Glutamatergic neuron (in vitro differentiated cells): ENCODE measurements at regions not wholly inside any gene's neighbourhood (a gene's known extent, or its start where the extent isn't known, plus 50 kb on each side); places are given as distances from the start of the nearest gene placed in this dataset.

ENCODE experiments used
- DNase-seq: peaks from one replicate; pipeline ENCODE4 v3.0.0; 2022
- H3K27ac Mint-ChIP-seq: one replicate; pipeline ENCODE4 v1.8.0; 2020; ENCODE audit warnings: mild to moderate bottlenecking, mixed read lengths, inconsistent platforms; ENCODE audit not compliant: unreplicated experiment
- H3K27me3 Mint-ChIP-seq: one replicate; pipeline ENCODE4 v1.8.0; 2020; ENCODE audit warnings: mild to moderate bottlenecking, moderate library complexity, mixed read lengths, inconsistent platforms; ENCODE audit not compliant: unreplicated experiment
- H3K36me3 Mint-ChIP-seq: one replicate; pipeline ENCODE4 v1.8.0; 2020; ENCODE audit warnings: mild to moderate bottlenecking, mixed read lengths, inconsistent platforms; ENCODE audit not compliant: unreplicated experiment
- H3K4me1 Mint-ChIP-seq: one replicate; pipeline ENCODE4 v1.8.0; 2020; ENCODE audit warnings: mild to moderate bottlenecking, low read depth, mixed read lengths, inconsistent platforms; ENCODE audit not compliant: unreplicated experiment
- H3K4me3 Mint-ChIP-seq: one replicate; pipeline ENCODE4 v1.8.0; 2020; ENCODE audit warnings: mild to moderate bottlenecking, mixed read lengths, inconsistent platforms; ENCODE audit not compliant: unreplicated experiment
- H3K9me3 Mint-ChIP-seq: one replicate; pipeline ENCODE4 v1.8.0; 2020; ENCODE audit warnings: mild to moderate bottlenecking, moderate library complexity, mixed read lengths, inconsistent platforms; ENCODE audit not compliant: unreplicated experiment
- CTCF ChIP-seq: fragments of 200-600 bp; sonication (generic); IDR thresholded peaks from one replicate; pipeline ENCODE4 v1.5.0; 2021; ENCODE audit not compliant: partially characterized antibody, unreplicated experiment

GRCh38 chr20:47936612-47937011 is 151.3 kb upstream of the SULF2 start:
- peaks cover 2% of the 10 kb centered on the region for H3K9me3 Mint-ChIP-seq
- no peak for TF ChIP-seq CTCF
- H3K27ac Mint-ChIP-seq: no peak overlapping the region
- DNase-seq: no peak
- peaks cover 3% of the 10 kb centered on the region for H3K4me1 Mint-ChIP-seq
- H3K36me3 Mint-ChIP-seq: peaks cover 4% of the 10 kb centered on the region
- no peak overlapping the region for H3K4me3 Mint-ChIP-seq
- H3K27me3 Mint-ChIP-seq: peaks cover 2% of the 10 kb centered on the region

GRCh38 chr20:47934761-47935160 is 149.5 kb upstream of the SULF2 start:
- Mint-ChIP-seq H3K4me3 (no peak overlapping the region), H3K27me3 (no peaks in the 10 kb centered on the region), H3K27ac (no peak overlapping the region), H3K4me1 (peaks cover 4% of the 10 kb centered on the region), H3K36me3 (peaks cover 4% of the 10 kb centered on the region), H3K9me3 (peaks cover 2% of the 10 kb centered on the region)
- DNase-seq: no peak
- no peak for TF ChIP-seq CTCF

DNA sequence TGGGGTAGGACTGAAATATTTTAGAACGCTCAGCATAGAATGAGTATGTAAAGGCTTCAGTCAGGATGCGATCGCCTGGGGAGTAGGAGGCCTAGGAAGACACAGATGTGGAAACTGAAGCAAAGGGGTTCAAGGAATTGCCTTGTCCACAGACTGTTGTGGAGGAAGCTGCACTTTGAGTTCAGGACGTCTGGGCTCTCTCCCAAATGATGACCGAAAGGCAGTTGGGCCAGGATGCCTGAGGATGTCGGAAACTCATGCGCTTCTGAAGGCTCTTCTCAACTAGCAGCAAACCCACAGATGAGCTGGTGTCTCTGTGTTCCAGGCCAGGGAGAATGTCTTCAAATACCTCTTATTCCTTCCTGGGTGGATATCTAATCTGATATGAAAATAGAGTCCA is 146.2 kb upstream of the SULF2 start:
- no peak for DNase-seq
- Mint-ChIP-seq H3K27ac (no peak overlapping the region), H3K4me1 (peaks cover 7% of the 10 kb centered on the region), H3K27me3 (no peaks in the 10 kb centered on the region), H3K9me3 (no peaks in the 10 kb centered on the region), H3K4me3 (no peak overlapping the region), H3K36me3 (no peaks in the 10 kb centered on the region)
- TF ChIP-seq CTCF: no peak

GRCh38 chr20:47931002-47931401 is 145.7 kb upstream of the SULF2 start:
- Mint-ChIP-seq H3K27me3 (no peaks in the 10 kb centered on the region), H3K4me1 (peaks cover 7% of the 10 kb centered on the region), H3K27ac (no peak overlapping the region), H3K4me3 (no peak overlapping the region), H3K9me3 (no peaks in the 10 kb centered on the region), H3K36me3 (no peaks in the 10 kb centered on the region)
- no peak for DNase-seq
- no peak for TF ChIP-seq CTCF

GRCh38 chr20:47929368-47930115 is 144.3 kb upstream of the SULF2 start:
- Mint-ChIP-seq H3K36me3 (peaks cover 4% of the 10 kb centered on the region), H3K27ac (peak overlapping the region; percentile 11), H3K4me3 (no peak overlapping the region), H3K9me3 (no peaks in the 10 kb centered on the region), H3K27me3 (no peaks in the 10 kb centered on the region), H3K4me1 (peaks cover 7% of the 10 kb centered on the region)
- DNase-seq: no peak
- no peak for TF ChIP-seq CTCF
